Tibial artery (tissue), 4 donors: ENCODE measurements at regions not wholly inside any gene's neighbourhood (a gene's known extent, or its start where the extent isn't known, plus 50 kb on each side); places are given as distances from the start of the nearest gene placed in this dataset.
"Not testable (repeated sequence)": the region's sequence is repeated elsewhere in the genome, so short reads cannot be mapped to it uniquely, and the experiment has no call there.

Source experiments
- DNase-seq, 2 donors: peaks; one replicate each; pipeline ENCODE4 v3.0.0-alpha.2; 2019
- H3K27ac ChIP-seq, 2 donors: fragments of 200-600 bp; sonication (generic) in 1 of 2; 1 replicate in 1 of 2; 2 replicates in 1 of 2; pipeline ENCODE4 v1.5.1; 2018 to 2019; ENCODE audit warnings: mild to moderate bottlenecking in 1 of 2
- H3K27me3 ChIP-seq, 2 donors: fragments of 200-600 bp; sonication (generic) in 1 of 2; one replicate each; pipeline versions ENCODE4 v1.5.1 to v1.6.0; 2016 to 2019
- H3K36me3 ChIP-seq, 3 donors: fragments of 200-600 bp; sonication (generic) in 2 of 3; one replicate each; pipeline ENCODE4 v1.5.1; 2016 to 2019; ENCODE audit warnings: mild to moderate bottlenecking in 2 of 3
- H3K4me1 ChIP-seq, 4 donors: fragments of 200-600 bp; sonication (generic) in 2 of 4; 1 replicate in 3 of 4; 2 replicates in 1 of 4; pipeline ENCODE4 v1.5.1; 2016 to 2019
- H3K4me3 ChIP-seq, 2 donors: fragments of 200-600 bp; sonication (generic) in 1 of 2; 1 replicate in 1 of 2; 2 replicates in 1 of 2; pipeline ENCODE4 v1.5.1; 2018 to 2019; ENCODE audit warnings: mild to moderate bottlenecking in 2 of 2
- H3K9me3 ChIP-seq, 3 donors: fragments of 200-600 bp; sonication (generic) in 1 of 3; one replicate each; pipeline ENCODE4 v1.5.1; 2016 to 2019
- intact Hi-C: fragments of 100-400 bp; cut with DNase I; formaldehyde crosslinking; loops from one replicate; pipeline ENCODE4 v1.15.0; 2023; ENCODE audit warnings: low total_unique reads
- TF ChIP-seq, protein P1 (sequence below), 2 experiments: fragments of 200-600 bp in 1 of 2; fragments of 450-650 bp in 1 of 2; IDR thresholded peaks; one replicate each; pipeline ENCODE4 v1.5.1; 2017 to 2019; ENCODE audit warnings: antibody characterized with exemption in 2 of 2, mild to moderate bottlenecking in 1 of 2, moderate library complexity in 1 of 2

DNA sequence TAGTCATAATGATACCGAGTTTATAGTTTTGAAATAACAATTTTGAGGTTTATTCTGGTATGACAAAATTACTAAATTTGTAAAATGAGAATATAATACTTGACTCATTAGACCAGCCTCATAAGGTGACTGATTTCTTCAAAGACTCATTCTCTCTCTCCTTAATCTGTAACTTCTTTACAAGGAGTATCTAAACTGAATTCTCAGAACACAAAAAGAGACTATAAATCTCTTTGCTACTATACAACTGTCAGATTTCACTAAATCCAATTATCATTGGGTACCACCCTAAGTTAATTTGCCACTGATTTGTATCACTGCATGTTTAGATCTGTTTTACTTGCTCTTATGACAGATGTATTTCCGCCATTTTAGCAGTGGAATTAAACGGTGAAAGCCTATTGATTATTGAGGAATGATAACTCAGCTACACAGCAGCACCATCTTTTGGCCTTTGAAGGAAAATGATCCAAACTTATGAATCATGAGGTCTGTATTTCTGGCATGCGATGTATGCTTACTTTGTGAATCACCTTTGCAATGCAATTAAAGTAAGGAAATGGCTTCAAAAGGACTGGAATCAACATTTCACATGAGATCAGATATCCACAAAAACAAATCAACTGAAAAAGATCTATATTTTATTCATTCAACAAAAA is 161.2 kb downstream of the RERGL start:
- no peaks in the 10 kb centered on the region for H3K27me3 ChIP-seq
- H3K36me3 ChIP-seq, result no peaks in the 10 kb centered on the region
- TF ChIP-seq, protein P1, sequence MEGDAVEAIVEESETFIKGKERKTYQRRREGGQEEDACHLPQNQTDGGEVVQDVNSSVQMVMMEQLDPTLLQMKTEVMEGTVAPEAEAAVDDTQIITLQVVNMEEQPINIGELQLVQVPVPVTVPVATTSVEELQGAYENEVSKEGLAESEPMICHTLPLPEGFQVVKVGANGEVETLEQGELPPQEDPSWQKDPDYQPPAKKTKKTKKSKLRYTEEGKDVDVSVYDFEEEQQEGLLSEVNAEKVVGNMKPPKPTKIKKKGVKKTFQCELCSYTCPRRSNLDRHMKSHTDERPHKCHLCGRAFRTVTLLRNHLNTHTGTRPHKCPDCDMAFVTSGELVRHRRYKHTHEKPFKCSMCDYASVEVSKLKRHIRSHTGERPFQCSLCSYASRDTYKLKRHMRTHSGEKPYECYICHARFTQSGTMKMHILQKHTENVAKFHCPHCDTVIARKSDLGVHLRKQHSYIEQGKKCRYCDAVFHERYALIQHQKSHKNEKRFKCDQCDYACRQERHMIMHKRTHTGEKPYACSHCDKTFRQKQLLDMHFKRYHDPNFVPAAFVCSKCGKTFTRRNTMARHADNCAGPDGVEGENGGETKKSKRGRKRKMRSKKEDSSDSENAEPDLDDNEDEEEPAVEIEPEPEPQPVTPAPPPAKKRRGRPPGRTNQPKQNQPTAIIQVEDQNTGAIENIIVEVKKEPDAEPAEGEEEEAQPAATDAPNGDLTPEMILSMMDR (IDR thresholded peaks at IDR 0.05), result no peak
- H3K27ac ChIP-seq, result no peak overlapping the region
- no peak overlapping the region for H3K4me3 ChIP-seq
- H3K9me3 ChIP-seq, result no peaks in the 10 kb centered on the region
- no peak for DNase-seq
- intact Hi-C loops, result no loop called here
- H3K4me1 ChIP-seq, result peaks cover 0 to 3% (median 0%) of the 10 kb centered on the region in 4 donors

DNA sequence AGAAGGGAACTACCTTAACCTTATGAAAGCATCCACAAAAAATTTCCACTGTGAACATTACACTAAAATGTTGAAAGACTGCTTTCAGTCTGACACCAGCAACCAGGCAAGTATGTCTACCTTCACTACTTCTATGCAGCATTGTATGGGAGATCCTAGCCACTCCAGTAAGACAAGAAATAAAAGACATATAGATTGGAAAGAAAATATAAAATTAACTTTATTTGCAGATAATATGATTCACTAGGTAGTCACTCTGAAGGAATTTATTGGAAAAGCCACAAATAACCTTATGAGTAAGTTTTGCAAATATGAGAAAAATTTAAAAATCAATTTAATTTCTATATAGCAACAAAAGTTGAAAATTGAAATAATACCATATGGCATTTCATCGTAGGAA is 172.0 kb downstream of the RERGL start:
- Histone ChIP-seq H3K4me1 (no peaks in the 10 kb centered on the region), H3K4me3 (no peak overlapping the region), H3K27ac (no peak overlapping the region), H3K27me3 (no peaks in the 10 kb centered on the region), H3K9me3 (no peaks in the 10 kb centered on the region), H3K36me3 (no peaks in the 10 kb centered on the region)
- no peak for DNase-seq
- intact Hi-C loops, result no loop called here
- TF ChIP-seq, protein P1 (IDR thresholded peaks at IDR 0.05), result no peak

DNA sequence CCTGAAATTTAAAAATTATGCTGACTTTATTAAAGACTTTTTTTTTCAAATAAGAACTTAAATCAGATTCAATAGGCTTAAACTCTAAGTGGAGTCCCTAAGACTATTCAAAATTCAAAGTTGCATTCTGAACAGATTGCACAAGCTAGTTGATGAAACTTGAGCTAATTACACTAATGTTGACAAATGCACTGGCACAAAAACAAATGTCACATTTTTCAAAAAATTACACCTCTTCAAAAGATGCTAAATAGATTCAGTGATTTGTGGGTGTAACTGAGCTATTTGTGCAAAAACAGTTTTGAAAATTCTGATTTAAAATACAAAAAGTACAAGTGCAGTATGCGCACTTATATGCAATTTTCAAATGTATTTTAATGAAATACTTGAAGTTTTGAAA is 205.4 kb downstream of the RERGL start:
- Histone ChIP-seq H3K4me1 (no peaks in the 10 kb centered on the region), H3K4me3 (no peak overlapping the region), H3K27me3 (no peaks in the 10 kb centered on the region), H3K27ac (no peak overlapping the region), H3K9me3 (no peaks in the 10 kb centered on the region), H3K36me3 (no peaks in the 10 kb centered on the region)
- TF ChIP-seq, protein P1 (IDR thresholded peaks at IDR 0.05), result no peak
- no peak for DNase-seq
- intact Hi-C loops, result no loop called here

DNA sequence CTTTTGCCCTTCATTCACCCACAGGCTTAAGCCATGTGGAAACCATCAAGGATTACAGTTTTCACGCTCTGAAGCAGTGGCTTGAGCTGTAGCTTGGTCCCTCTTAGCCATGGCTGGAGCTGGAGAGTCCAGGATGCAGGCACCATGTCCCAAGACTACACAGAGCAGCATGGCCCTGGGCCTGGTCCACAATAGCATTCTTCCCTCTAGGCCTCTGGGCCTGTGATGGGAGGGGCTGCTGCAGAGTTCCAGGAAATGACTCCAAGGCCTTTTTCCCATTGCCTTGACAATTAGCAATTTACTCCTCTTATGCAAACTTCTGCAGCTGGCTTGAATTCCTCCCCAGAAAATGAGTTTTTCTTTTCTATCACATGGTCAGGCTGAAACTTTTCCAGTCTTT is 211.3 kb downstream of the RERGL start:
- DNase-seq, result no peak

DNA sequence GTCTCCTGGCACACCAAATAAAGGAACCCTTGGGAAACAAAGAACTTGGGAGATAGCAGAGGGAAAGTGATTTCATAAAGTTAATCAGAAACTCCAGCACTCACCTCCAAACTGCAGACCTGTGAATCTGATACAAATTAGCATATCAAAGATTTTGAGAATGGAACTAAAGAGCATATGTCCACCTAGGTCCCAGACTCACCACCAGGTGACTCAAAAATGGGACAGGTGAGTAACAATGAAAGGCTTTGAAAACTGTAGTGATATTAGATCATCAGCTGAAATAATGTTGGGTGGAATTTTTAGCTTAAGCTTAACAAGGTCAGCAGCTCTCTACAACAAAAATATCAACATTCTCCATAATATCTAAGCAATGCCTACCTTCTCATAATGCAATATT is 214.8 kb downstream of the RERGL start:
- TF ChIP-seq, protein P1 (IDR thresholded peaks at IDR 0.05), result no peak
- H3K4me1 ChIP-seq, result no peaks in the 10 kb centered on the region
- no peak for DNase-seq
- intact Hi-C loops, result no loop called here
- H3K27ac ChIP-seq, result no peak overlapping the region
- no peak overlapping the region for H3K4me3 ChIP-seq
- H3K36me3 ChIP-seq, result no peaks in the 10 kb centered on the region
- no peaks in the 10 kb centered on the region for H3K9me3 ChIP-seq
- no peaks in the 10 kb centered on the region for H3K27me3 ChIP-seq

More for the DNA sequence above, 211.3 kb downstream of the RERGL start:
- intact Hi-C loops, result no loop called here
- no peaks in the 10 kb centered on the region for H3K4me1 ChIP-seq
- no peaks in the 10 kb centered on the region for H3K27me3 ChIP-seq
- TF ChIP-seq, protein P1 (IDR thresholded peaks at IDR 0.05), result no peak
- H3K4me3 ChIP-seq, result no peak overlapping the region
- no peaks in the 10 kb centered on the region for H3K36me3 ChIP-seq
- no peaks in the 10 kb centered on the region for H3K9me3 ChIP-seq
- no peak overlapping the region for H3K27ac ChIP-seq

DNA sequence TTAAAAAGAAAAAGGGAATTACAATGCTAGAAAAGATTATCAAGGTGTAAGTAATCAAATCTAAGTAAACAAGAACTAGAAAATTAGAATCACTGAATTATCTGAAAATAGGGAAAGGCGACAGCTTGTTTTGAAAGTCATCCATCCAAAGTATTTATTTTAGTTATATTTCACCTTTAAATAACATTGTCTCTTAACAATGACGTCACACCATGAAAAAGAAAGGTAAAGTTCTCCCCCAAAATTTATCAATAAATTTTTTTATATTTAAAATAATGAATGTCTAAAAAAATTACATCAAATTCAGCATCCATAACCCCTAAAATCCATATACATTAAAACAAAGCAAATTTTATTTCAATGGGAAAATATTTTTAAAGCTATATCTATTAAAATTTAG is 223.2 kb downstream of the RERGL start:
- Histone ChIP-seq H3K4me3 (no peak overlapping the region), H3K9me3 (peaks cover 0 to 8% (median 0%) of the 10 kb centered on the region in 3 donors), H3K27ac (no peak overlapping the region), H3K4me1 (no peaks in the 10 kb centered on the region), H3K36me3 (no peaks in the 10 kb centered on the region), H3K27me3 (no peaks in the 10 kb centered on the region)
- DNase-seq, result no peak
- TF ChIP-seq, protein P1 (IDR thresholded peaks at IDR 0.05), result no peak
- intact Hi-C loops, result no loop called here

DNA sequence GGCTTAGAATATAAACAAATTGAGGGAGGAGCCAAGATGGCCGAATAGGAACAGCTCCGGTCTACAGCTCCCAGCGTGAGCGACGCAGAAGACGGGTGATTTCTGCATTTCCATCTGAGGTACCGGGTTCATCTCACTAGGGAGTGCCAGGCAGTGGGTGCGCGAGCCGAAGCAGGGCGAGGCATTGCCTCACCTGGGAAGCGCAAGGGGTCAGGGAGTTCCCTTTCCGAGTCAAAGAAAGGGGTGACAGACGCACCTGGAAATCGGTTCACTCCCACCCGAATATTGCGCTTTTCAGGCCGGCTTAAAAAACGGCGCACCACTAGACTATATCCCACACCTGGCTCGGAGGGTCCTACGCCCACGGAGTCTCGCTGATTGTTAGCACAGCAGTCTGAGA is 234.4 kb downstream of the RERGL start:
- H3K9me3 ChIP-seq, H3K27ac ChIP-seq, intact Hi-C loops, H3K4me1 ChIP-seq, H3K4me3 ChIP-seq, H3K36me3 ChIP-seq, DNase-seq, H3K27me3 ChIP-seq: not testable (repeated sequence)
